Right lobe of liver (tissue), 6 donors: ENCODE measurements at regions not wholly inside any gene's neighbourhood (a gene's known extent, or its start where the extent isn't known, plus 50 kb on each side); places are given as distances from the start of the nearest gene placed in this dataset.

ENCODE experiments used
- ATAC-seq, 4 donors: fragments of 200-7000 bp; cut with Tn5 transposase; one replicate each; pipeline ENCODE4 v1.9.1; 2020; ENCODE audit warnings: mild to moderate bottlenecking in 4 of 4, moderate library complexity in 4 of 4
- DNase-seq, 3 donors: peaks; one replicate each; pipeline ENCODE4 v3.0.0-alpha.2; 2020
- H3K27ac ChIP-seq, 3 donors: fragments of 200-600 bp; one replicate each; pipeline ENCODE4 v1.8.0; 2022
- H3K27me3 ChIP-seq, 2 donors: fragments of 200-600 bp; one replicate each; pipeline ENCODE4 v1.8.0; 2022
- H3K36me3 ChIP-seq, 4 donors: fragments of 200-600 bp; sonication (generic) in 1 of 4; one replicate each; pipeline versions ENCODE4 v1.5.1 to v1.8.0; 2017 to 2022; ENCODE audit warnings: control low read depth in 1 of 4
- H3K4me1 ChIP-seq, 4 donors: fragments of 200-600 bp; sonication (generic) in 1 of 4; one replicate each; pipeline versions ENCODE4 v1.5.1 to v1.8.0; 2017 to 2022; ENCODE audit warnings: control low read depth in 1 of 4
- H3K4me3 ChIP-seq, 3 donors: fragments of 200-600 bp; one replicate each; pipeline ENCODE4 v1.8.0; 2022
- H3K9me3 ChIP-seq, 4 donors: fragments of 200-600 bp; sonication (generic) in 1 of 4; one replicate each; pipeline versions ENCODE4 v1.5.1 to v1.8.0; 2017 to 2022; ENCODE audit warnings: control low read depth in 1 of 4
- POLR2A ChIP-seq: fragments of 450-650 bp; IDR thresholded peaks from one replicate; pipeline ENCODE4 v1.6.1; 2017; ENCODE audit warnings: antibody characterized with exemption, mild to moderate bottlenecking
- WGBS: methylation state at CpG from one replicate; pipeline ENCODE4 v1.1.6; 2018; ENCODE audit warnings: low coverage, low lambda C conversion rate; ENCODE audit not compliant: insufficient coverage; ENCODE audit errors: missing lambda C conversion rate; 5-methylcytosine and 5-hydroxymethylcytosine counted together
- intact Hi-C, 2 donors: fragments of 100-400 bp; cut with DNase I; formaldehyde crosslinking; loops; one replicate each; pipeline versions ENCODE4 v1.11.2 to v1.14.1; 2022
- TF ChIP-seq, protein P1 (sequence below), 4 donors: fragments of 200-600 bp in 3 of 4; fragments of 450-650 bp in 1 of 4; IDR thresholded peaks; one replicate each; pipeline versions ENCODE4 v1.5.1 to v1.8.0; 2016 to 2022; ENCODE audit warnings: antibody characterized with exemption in 4 of 4, mild to moderate bottlenecking in 2 of 4
- donor health status: DM: no; HTN: yes; CAD: no.
- donor health status: DM: no; HTN: no; CAD: no.
- donor health status: DM: no; HTN: no; CAD: no.
- donor health status: DM: no; HTN: yes; CAD: no.
- donor health status: DM: no; HTN: yes; CAD: no.

GRCh38 chr6:160934157-160934556 is 57.4 kb upstream of the MAP3K4 start:
- no peaks in the 10 kb centered on the region for H3K36me3 ChIP-seq
- DNase-seq (no peak), ATAC-seq (no peak)
- peaks cover 0 to 5% (median 0%) of the 10 kb centered on the region in 4 donors for H3K4me1 ChIP-seq
- H3K4me3 ChIP-seq: no peak overlapping the region
- 69% methylated on average over 3 of the region's 3 CpGs for WGBS
- TF ChIP-seq POLR2A: no peak
- TF ChIP-seq, protein P1, sequence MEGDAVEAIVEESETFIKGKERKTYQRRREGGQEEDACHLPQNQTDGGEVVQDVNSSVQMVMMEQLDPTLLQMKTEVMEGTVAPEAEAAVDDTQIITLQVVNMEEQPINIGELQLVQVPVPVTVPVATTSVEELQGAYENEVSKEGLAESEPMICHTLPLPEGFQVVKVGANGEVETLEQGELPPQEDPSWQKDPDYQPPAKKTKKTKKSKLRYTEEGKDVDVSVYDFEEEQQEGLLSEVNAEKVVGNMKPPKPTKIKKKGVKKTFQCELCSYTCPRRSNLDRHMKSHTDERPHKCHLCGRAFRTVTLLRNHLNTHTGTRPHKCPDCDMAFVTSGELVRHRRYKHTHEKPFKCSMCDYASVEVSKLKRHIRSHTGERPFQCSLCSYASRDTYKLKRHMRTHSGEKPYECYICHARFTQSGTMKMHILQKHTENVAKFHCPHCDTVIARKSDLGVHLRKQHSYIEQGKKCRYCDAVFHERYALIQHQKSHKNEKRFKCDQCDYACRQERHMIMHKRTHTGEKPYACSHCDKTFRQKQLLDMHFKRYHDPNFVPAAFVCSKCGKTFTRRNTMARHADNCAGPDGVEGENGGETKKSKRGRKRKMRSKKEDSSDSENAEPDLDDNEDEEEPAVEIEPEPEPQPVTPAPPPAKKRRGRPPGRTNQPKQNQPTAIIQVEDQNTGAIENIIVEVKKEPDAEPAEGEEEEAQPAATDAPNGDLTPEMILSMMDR (IDR thresholded peaks at IDR 0.05): no peak
- no peaks in the 10 kb centered on the region for H3K9me3 ChIP-seq
- intact Hi-C loops: loop anchor here (5.0 kb wide), 1 partner anchor 443 kb away; no protein-coding TSS in a partner anchor
- H3K27ac ChIP-seq: no peak overlapping the region
- H3K27me3 ChIP-seq: no peaks in the 10 kb centered on the region

DNA sequence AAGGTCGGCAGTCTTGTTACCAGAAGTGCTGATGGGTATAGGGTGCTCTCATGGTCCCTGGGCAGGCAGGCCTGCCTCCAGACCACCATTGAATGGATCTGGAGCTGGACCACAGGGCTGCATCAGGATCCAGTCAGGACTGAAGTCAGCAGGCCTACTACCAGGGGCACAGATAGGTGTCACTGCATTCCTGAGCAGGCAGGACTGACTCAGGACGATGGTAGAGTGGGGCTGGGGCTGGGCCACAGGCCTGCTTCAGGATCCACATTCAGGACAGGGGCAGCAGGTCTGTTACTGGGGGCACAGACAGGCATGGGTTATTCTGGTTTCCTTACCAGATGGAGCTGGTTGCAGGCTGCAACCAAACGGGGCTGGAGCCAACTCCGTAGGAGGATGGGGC is 51.4 kb upstream of the MAP3K4 start:
- no CpG with 5 or more reads among the region's 4 CpGs for WGBS
- intact Hi-C loops: no loop called here
- Histone ChIP-seq H3K9me3 (no peaks in the 10 kb centered on the region), H3K4me1 (no peaks in the 10 kb centered on the region), H3K4me3 (no peak overlapping the region), H3K36me3 (no peaks in the 10 kb centered on the region), H3K27ac (no peak overlapping the region), H3K27me3 (no peaks in the 10 kb centered on the region)
- TF ChIP-seq POLR2A: no peak
- TF ChIP-seq, protein P1 (IDR thresholded peaks at IDR 0.05): no peak
- DNase-seq (no peak), ATAC-seq (peak in 1 of 4 donors; percentile 14)
